GM19395 (cell line): ENCODE measurements at regions not wholly inside any gene's neighbourhood (a gene's known extent, or its start where the extent isn't known, plus 50 kb on each side); places are given as distances from the start of the nearest gene placed in this dataset.
A peak's percentile ranks its signal among the peaks of the same experiment; 100 is the strongest.

Experiments
- ATAC-seq: cut with Tn5 transposase; IDR thresholded peaks from one replicate; pipeline ENCODE4 v1.9.1; 2021; ENCODE audit warnings: mild to moderate bottlenecking, moderate library complexity; ENCODE audit not compliant: unreplicated experiment

DNA sequence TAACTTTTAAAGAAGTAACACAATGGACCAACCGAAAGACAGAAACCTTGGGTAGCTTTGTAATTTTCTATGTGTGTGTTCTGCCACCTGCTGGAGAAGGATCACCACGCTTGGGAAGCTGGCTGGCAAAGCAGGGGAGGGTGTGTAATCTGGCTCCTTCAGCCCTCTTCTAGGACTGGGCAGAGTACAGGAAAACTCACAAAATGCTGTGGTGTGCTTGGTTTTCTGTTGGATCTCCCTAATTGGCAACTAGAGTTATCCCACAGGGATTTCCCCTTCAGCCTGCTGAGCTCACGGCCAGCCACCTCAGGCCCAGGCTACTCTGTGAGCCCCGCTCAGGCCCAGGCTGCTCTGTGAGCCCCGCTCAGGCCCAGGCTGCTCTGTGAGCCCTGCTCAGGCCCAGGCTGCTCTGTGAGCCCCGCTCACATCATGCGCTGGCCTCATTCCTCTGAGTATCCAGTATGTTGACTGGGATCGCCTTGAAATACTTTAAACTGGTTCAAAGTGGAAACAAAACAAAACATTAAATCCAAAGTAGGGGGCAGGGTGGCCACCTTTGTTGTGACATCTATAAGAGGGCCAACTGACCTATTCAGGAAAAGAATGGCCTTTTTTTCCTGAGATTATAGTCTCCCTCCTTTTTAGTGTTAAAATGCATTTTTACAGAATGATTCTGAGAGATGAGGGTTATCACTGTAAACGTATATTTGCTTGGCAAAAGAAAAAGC lies 52.0 kb upstream of the RNU6-8 start:
- peak; percentile 47 for ATAC-seq

DNA sequence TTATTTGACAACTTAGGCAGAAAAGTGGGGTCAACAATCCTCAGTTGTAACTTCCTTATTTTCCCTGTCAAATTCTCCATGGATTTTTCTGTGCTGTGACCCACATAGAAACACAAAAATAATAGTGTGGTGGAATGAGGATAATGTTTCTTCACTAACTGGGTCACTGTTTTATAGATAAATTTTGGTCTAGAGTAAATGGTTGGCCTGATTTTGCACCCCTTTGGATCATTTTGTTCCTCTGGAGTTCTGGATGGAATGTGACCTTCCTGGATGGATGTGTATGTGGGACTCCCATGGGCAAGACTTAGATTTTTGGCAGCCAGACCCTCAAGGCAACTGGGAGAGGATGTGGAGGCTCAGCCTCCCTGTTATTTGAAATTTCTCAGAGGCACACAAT lies 52.7 kb upstream of the RNU6-8 start:
- ATAC-seq: no peak

DNA sequence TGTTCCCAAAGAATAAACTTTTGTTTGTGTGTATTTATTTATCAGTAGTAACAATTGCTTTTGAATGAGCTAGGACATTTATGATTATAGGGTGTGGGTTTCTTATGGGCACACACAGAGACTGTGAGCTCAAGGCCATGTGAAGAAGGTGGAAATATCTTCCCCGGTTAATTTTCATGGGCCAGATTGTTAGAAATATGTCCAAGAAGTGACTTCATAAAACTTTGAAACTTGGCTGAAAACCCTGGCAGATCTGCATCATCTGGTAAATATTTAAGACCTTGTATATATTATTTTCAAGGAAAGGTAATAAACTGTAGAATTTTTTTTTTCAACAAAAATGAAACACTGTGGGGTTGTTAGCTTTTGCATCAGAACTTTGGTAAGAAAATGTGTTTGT lies 53.5 kb upstream of the RNU6-8 start:
- ATAC-seq: no peak

- ATAC-seq: no peak
These were observed 55.4 kb upstream of the RNU6-8 start for GRCh38 chr14:32258336-32258993.

- peak; percentile 91 for ATAC-seq
These were observed 56.4 kb upstream of the RNU6-8 start for GRCh38 chr14:32259368-32260013.

DNA sequence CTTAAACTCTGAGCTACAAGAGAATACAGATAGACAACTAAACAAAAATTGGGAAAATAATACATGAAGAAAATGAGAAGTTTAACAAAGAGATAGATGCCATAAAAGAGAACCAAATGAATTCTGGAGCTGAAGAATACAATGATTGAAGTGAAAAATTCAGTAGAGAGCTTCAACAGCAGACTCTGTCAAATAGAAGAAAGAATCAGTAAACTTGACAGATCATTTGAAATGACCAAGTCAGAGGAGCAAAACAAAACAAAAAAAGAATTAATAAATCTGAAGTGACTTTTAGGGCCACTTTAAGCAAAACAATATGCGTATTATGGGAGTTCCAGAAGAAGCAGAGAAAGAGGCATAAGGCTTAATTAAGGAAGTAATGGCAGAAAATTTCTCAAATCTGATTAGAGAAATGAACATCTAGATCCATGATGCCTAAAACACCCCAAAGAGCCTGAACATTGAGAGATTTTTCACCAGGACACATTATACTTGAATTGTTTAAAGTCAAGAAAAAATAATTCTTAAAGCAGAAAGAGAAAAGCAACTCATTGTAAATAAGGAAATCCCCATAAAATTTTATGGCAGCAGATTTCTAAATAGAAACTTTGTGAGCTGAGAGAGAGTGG lies 61.0 kb upstream of the RNU6-8 start:
- no peak for ATAC-seq

- ATAC-seq: no peak
These were observed 62.5 kb upstream of the RNU6-8 start for GRCh38 chr14:32265584-32265983.

DNA sequence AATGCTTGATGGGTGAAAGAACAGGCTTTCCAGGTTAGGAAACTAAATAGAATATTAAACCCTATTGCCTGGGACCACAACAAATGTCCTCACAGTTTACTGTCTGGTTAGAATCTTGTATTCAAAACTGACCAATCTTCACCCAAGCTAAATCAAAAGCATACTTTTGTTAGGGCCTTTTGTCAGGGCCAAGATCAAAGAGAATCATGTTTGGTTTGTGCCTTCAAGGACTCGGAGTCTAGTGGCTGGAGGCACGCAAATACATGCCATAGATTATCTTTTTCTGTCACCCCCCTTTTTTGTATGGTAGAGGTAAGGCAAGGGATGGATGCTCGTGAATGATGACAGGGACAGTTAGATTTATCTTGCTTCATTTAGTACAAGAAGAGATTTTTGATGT lies 51.1 kb upstream of the AKAP6 start:
- no peak for ATAC-seq
